Renal pelvis (tissue), 1 donor: ENCODE measurements at regions not wholly inside any gene's neighbourhood (a gene's known extent, or its start where the extent isn't known, plus 50 kb on each side); places are given as distances from the start of the nearest gene placed in this dataset.
"Not testable (repeated sequence)": the region's sequence is repeated elsewhere in the genome, so short reads cannot be mapped to it uniquely, and the experiment has no call there.

Source experiments
- DNase-seq: peaks from one replicate; pipeline ENCODE4 v3.0.0-alpha.2; 2013

DNA sequence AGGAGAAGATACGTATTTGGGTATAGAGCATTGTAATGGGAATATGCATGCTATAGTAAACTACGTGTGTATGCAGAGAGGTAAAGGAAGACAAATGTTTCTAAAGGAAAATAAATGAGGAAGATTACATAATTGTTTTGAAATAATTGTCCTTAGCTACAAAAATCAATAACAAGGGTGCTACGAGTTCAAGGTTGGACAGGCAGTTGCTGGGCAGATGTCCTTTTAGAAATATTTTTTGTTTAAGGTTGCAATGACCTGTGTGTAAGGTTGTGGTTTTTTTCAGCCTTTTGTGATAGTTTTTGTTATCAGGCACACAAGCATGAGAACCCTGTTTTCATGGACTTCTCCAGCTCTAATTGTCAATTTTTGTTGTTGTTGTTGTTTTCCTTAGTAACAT lies 1304.1 kb upstream of the CHAC2 start:
- no peak for DNase-seq

DNA sequence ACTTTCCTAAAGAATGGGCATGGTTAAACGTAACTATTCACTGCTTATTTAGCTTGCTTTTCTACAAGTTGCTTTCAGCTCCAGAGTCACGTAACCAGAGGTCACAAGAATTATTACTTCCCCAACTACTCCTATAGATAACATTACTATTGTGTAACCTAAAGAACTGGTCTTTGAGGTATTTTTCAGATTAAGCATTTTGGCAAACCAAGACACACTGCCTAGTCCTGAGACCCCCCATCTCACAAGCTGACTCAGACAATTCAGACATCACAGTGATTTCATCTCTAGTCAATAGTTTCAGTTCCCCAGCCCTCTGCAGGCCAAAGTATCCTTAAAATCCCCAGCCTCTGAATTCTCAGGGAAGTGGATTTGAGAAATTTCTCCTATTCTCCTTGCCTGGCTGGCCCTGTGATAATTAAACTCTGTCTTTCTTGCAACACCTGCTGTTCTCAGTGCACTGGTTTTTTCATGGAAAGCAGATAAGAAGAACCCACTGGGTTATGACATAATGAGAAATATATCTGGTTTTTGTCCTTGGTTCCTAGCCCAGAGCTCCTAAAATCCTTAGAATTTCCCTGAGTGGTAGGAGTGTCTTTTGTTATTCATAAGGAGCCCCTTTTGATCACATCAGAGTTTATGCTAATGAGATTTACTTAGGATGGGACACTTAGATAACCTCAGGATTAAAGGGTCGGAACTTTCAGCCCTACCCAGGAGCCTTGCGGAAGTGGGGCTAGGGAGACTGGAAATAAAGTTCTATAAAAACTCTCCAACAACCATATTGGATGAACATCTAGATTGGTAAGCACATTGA lies 1310.8 kb upstream of the CHAC2 start:
- no peak for DNase-seq

DNA sequence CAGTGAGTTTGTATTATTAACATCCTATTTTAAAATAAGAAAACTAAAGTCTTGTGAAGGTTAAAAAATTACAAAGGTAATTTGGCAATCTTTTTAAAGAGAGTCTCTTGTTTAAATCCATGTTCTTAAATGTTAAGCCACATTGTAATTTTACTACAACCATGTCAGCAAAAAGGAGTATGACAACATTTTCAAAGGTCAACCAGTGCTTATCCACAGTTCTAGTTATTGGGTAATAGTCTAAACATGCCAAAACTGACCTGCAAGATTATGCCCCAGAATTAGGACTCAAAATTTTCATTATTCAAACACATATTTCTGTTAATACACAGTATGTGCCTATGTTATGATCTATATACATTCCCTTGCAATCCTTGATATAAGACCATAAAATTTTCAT lies 1312.6 kb upstream of the CHAC2 start:
- no peak for DNase-seq

DNA sequence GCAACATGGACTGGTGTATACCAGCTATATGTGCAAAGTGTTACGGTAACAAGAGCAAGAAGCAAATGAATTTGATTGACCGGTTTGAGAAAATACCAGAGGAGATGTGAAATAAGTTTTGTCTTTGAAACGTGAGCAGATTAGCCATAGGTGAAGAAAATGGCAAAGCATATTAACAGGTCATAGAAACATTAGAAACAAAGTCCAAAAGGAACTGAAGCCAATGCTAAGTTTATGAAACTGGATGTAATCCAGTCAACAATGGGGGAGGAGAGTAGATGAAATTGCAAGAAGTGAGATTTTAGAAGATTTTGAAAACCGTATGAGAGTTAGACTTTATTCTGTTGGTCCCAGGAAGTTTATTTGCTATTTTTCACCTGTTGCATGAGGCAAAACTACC lies 1315.4 kb upstream of the CHAC2 start:
- DNase-seq, result no peak

DNA sequence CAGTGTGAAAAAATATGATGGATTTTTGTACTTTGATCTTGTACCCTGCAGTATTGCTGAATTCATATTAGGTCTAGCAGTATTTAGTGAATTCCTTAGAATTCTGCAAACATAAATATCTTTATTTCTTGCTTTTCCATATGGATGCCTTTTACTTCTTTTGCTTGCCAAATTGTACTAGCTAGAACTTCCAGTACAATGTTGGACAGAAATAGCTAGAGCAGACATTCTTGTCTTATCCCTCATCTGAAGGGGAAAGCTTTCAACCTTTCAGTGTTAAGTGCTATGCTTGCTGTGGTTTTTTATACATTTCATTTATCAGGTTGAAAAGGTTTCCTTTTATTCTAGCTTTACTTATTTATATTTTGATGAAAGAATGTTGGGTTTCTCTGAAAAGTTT lies 1321.9 kb upstream of the CHAC2 start:
- DNase-seq, result no peak

DNA sequence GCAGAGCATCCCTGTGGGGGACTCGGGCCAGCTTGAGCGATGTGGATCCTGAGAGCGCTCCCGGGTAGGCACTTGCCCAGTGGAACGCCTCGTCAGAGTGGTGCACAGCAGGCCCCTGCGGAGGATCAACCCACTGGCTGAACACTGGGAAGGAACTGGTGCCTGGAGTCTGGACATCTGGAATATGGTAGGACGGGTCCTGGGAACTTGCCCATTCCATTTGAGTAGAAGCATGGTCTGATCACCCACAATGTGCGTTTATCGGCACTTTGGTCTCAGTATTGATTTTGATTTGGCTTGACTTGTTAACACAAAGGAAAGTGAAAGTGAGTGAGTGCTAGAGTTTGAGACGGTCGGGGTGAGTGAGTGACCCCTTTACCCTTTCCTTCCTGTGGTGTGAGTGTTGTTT lies 1336.2 kb upstream of the CHAC2 start:
- no peak for DNase-seq

DNA sequence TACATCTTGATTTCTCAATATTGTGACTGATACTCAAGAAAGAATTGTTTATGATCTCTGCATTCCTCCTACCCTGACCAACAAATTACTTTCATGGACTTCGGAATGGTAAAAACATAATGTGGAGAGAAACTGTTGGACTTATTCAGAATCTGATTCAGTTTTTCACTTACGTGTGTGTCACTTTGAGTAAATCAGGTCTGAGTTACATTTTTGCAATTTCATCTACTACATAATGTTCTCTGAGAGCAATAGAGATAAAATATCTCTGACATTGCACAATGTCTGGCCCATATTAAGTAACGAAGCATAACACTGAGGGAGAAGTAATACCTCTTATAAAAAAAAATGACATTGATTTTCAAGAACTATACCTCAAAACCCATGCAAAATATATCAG lies 1337.9 kb upstream of the CHAC2 start:
- DNase-seq, result no peak

DNA sequence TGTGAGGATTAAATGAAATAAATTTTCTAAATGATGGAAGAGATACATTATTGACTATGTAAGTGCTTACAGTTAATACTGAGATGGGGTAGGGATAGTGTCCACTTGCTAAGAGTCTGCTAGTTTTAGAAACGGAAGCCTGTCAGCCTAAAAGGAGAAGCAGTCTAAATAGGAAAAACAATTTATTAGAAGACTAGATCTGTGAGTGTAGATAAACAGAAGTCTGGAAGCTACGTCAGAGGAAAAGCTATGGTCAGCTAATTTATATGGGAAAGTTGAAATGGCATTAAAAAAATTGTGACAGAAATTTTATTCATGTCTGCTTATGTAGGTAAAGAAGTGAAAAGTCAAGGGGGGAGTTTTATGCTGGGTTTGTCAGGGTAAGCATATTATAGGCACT lies 1338.4 kb upstream of the CHAC2 start:
- no peak for DNase-seq

DNA sequence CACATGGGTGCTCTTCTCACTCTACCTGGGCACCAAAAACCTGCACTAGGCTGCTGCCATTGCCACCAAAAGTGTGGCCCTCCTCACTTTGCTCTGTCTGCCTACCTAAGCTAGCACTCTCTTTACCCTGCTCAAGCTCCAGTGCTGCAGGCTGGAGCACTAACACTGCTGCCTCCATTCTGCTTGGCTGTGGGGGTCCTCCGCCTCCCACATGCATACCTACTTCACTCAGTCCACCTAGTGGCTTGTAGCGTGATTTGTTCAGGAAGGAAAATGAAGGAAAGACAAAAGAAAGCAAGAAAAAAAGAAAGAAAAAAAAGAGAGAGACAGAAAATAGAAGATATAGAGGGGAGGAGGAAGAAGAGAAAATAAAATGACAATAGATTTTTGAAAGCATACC lies 1339.4 kb upstream of the CHAC2 start:
- no peak for DNase-seq

DNA sequence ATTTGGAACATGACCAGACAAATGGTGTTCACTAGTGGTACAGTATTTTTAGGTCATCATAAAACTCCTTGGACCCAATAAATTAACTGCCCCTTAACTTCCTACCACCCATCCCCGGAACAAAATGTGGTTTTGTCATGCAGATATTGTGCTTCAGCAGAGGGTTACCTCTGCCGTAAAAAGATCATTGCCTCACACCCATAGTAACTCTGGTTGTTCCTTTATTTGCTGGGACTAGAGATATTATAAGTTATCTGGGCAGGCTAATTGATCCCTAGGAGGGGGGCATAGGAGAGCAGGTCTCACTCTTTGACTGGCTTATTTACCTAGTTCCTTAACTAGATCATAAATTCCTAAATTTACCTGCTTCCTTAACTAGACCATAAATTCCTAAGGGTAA lies 1343.9 kb upstream of the CHAC2 start:
- DNase-seq, result no peak

DNA sequence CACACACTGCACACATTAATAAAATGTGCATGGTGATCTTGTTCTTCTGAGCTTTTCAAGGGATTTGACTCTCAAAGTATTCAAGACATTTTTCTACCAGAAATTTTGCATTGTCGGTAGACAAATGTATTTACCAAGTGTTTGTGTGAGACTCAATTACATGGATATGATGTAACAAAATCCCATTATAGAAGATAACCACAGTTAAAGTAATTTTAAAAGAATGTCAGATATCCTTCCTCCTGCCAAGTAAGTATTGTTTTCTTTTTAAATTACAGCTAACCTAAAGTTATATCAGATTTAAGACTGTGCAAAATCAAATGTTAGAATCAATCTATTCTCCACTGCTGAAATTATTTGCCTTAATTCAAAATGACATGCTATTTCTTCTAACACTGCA lies 1344.5 kb upstream of the CHAC2 start:
- DNase-seq, result no peak

DNA sequence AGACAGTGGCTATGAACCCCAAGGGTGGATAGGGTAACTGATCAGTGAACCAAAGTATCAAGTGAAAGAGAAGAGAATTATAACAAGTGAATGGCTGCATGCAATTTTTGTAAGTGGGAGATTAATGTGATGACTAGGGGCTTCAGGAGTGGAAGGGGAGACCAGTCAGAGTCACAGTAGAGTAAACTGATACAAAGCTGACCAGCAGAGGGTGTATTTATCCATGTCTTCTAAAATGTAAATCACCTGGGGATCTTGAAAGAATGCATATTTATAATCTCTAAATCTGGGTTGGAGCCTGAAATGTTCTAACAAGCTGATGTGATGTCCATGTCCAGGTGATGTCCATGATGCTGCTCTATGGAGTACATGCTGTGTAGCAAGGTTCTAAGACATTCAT lies 1351.3 kb upstream of the CHAC2 start:
- DNase-seq, result peak; percentile 4

DNA sequence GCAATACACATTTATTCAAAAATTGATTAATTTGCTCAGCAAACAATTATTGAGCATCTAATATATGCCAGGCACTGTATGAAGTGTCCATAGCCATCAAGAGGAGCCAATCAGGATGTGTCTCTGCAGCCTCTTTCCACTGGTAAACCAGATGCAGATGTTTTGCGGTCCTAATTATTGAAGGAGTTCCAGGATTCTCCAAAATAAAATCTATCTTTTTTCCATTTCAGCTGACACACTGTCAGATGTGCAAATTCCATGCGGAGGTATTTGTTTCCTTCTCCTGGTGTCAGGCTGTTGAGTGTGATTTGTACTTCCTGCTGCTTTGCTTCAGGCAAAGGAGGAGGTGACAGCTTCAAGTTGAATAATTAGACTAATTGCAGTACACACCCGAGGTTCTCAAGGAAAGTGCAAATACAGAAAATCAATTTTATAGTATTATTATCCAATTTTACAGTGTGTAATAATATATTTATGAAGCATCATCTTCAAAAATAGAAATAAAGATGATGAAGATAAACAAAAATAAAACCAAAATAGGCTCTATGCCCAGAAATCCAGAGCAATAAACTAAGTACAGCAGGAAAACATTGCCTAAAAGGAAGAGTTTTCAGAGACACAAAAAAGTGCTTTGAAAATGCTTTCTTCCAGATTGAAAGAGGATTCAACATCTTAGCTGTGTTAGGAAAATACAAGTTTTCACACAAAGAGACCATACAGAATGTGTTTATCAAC lies 1352.9 kb upstream of the CHAC2 start:
- peak; percentile 11 for DNase-seq

DNA sequence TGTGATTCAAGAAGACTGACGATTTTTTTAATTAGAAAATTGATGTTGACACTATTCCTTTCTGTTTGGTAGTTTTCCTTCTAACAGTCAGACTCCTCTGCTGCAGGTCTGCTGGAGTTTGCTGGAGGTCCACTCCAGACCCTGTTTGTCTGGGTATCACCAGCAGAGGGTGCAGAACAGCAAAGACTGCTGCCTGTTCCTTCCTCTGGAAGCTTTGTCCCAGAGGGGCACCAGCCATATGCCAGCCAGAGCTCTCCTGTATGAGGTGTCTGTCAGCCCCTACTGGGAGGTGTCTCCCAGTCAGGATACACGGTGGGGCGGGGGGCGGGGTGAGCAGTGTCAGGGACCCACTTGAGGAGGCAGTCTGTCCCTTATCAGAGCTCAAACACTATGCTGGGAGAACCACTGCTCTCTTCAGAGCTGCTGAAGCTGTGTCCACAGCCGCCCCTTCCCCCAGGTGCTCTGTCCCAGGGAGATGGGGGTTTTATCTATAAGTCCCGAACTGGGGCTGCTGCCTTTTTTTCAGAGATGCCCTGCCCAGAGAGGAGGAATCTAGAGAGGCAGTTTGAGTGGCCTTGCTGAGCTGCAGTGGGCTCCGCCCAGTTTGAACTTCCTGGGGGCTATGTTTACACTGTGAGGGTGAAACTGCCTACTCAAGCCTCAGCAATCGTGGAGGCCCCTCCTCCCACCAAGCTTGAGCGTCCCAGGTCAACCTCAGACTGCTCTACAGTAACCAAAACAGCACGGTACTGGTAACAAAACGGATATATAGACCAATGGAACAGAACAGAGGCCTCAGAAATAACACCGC lies 1358.1 kb upstream of the CHAC2 start:
- DNase-seq, result not testable (repeated sequence)

DNA sequence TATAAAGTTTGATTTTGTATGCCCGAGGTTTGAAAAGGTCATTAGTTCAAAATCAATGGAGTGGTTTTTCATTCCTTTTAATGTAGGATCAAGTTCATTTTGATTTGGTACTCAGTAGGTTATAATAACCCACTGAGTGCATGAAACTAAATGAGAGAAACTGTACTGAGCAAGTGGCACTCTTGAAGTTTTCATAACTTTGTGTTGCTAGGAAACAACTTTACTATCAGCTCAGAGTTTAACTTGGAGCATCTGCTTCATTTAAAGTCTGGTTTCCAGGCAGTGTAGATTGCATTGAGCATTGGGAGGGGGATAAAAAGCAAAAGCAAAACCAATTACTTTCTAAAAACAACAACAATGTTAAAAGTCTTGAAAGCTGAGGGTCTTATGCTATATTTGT lies 1361.6 kb upstream of the CHAC2 start:
- peak; percentile 7 for DNase-seq

DNA sequence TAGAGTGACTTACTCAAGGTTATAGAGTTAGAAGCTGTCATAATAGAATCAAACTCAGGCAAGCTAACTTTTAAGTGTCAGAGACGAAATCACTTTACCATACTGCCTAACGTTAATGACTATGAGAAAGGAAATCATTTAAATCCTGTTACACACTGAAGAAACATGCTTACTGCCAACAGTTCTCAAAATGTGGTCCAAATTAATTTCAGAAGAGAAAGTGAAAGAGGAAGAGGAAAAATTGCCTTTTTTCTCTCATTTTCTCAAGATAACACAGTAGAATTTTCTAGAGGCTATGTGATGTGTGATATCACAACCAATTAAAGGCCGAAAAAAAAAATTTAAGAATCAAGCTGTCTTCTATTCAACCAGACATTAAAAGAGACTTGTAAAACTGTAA lies 1362.7 kb upstream of the CHAC2 start:
- DNase-seq, result no peak

DNA sequence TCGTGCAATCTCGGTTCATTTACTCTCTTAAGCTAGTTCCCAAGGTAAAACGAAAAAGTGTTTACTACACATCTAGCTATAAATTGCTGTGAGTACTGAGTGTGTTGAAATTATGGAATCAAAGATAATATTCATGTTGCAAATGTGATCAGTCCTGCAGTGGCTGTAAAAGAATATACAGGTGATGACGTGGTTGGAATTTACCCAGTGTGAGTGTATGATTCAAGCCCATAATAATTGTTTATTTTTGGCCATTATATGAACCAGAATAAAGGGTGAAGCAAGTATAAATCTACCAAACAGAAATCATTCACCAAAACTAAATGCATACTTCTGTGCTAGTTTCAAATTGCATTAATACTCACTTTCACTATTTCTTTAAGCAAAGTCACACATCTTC lies 1363.6 kb upstream of the CHAC2 start:
- DNase-seq, result no peak

DNA sequence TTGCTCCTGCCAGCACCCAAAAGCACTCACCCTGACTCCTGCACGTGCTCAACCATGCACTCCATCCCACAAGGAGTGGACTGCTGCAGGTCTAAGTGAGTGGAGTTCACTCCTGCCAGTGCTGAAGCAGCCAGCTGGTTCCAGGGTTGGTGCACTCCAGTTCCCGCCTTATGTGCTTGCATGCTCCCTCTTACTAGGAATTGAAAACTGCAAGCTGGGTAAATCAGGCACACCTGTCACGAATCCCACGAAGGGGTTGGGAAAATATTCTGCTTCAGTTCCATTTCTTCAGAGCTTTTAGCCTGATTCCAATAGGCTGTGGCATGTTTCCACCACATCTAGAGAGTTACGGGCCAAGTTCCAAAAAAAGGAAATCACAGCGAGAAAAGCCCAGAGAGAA lies 1365.5 kb upstream of the CHAC2 start:
- no peak for DNase-seq

DNA sequence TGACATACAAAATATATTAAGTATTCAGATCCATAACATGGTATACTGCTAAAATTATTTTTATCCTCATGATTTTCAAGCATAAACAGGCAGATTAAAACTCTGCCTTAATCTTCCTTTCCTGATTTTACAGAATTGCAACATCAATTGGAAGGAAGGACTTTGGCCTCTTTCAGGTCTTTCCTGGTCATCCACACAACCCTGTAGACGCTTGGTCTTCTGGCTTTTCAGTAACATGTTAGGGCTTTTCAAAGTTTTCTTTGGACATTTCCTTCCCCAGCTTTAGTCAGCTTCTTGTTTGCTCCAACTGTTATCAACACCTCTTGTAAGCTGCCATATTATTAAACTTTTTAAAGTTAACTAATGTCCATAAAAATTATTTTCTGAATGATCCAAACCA lies 1364.9 kb upstream of the NRXN1 start:
- DNase-seq, result no peak

DNA sequence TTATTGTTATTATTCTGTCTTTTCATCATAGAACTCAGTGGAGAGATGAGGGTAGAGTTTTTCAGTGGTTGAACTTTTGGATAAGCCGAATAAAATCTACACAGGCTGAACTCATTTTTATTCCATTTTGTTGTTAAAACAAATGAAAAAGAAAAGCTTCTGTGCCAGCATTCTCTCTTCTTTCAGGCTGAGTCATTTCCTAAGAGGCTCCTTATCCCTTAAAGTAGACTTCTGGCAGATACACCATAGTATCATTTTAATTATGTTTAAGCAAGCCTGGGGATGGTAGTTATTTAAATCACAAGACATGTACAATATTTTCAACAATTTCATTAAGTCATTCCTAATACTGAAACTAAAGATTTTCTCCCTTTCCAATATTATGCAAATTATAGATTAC lies 1364.0 kb upstream of the NRXN1 start:
- DNase-seq, result no peak

DNA sequence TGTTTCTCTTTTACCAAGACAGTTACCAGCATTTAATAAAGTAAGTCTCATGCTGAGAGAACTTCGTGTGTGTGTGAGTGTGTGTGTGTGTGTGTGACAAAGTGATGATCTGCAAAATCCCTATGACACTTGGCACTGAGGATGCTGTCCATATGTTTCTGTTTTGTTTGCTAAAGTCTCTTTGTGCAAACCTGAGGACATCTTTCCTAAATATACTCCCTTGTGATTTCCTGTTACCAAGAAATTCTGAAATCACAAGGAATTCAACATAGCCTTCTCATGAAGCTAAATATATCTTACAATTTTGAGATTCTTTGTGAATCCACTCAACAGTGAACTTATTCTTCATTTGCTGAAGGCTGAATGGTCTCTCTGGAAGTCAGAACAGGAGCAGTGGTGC lies 1359.7 kb upstream of the NRXN1 start:
- DNase-seq, result no peak

DNA sequence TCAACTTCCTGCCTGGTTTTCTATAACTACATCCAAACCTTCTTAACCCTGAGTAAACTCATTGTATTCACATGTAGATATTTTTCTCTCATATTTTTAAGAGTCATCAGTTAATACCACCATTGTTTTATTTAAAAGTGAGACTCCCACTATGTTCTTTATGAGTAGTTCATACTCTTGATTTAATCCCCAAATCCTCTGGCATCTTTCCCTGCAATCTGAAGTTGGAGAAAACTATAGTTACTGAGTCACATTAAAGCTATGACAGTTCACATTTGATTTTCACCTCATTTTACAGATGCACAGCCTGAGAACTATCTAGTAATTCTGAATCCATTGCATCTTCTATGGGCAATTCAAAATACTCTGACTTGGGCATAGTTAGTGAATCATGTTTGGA lies 1358.7 kb upstream of the NRXN1 start:
- no peak for DNase-seq
